ENCODE measurements at regions not wholly inside any gene's neighbourhood (a gene's known extent, or its start where the extent isn't known, plus 50 kb on each side); places are given as distances from the start of the nearest gene placed in this dataset.

DNA sequence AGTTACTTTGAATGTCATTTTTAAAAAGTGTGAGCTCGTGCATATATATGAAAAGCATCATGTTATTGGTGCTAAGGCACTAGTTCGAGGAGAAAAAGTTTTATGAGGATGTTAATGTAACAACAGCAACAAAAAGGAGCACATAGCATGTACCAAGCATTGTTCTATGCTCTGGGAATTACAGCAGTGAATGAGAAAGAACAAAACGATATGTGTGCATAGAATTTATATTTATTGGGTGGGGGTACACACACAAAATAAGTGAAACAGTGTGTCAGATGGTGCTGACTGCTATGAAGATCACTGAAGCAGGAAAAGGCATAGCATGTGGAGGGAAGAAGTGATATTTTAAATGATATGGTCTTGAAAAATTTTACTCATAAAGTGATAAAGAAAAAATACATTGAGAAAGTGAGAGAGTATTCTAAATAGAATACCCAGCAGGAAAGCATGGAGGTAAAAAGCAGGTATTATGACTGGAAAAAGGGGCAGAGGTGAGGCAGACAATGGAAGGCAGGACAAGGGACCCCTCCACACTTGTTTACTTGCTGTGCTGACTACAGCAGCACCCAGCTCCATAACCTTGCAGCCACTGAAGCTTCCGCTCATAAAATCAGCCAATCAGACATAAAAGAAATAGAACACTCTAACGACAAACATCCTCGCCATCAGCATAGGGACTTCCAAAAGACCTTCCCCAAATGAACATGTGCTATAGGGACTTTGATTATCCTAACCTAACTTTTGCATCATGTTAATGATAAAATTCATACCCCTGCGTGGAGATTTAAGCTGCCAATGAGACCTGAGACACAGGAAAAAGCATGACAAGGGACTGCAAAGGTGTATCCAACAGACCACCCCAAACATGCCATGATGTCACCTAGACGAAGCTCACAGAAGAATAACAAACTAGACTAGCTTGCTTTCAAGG, 119.9 kb downstream of the HFE start:
- no peak for DNase-seq (ENCODE audit: low read depth)
- H3K4me3 ChIP-seq (ENCODE audit: low read depth, low read length) = peak overlapping the region; percentile 91
- TF ChIP-seq CTCF (IDR thresholded peaks at IDR 0.05; ENCODE audit: insufficient read depth, low read depth, low read length) = no peak

- TF ChIP-seq CTCF (IDR thresholded peaks at IDR 0.05; ENCODE audit: insufficient read depth, low read depth, low read length) = no peak
- no peak overlapping the region for H3K4me3 ChIP-seq (ENCODE audit: low read depth, low read length)
- DNase-seq (ENCODE audit: low read depth) = no peak
Observed at GRCh38 chr6:26211963-26212362, 124.7 kb downstream of the HFE start.

GRCh38 chr6:26213334-26214075, 126.3 kb downstream of the HFE start:
- H3K4me3 ChIP-seq (ENCODE audit: low read depth, low read length) = no peak overlapping the region
- TF ChIP-seq CTCF (IDR thresholded peaks at IDR 0.05; ENCODE audit: insufficient read depth, low read depth, low read length) = no peak
- no peak for DNase-seq (ENCODE audit: low read depth)

DNA sequence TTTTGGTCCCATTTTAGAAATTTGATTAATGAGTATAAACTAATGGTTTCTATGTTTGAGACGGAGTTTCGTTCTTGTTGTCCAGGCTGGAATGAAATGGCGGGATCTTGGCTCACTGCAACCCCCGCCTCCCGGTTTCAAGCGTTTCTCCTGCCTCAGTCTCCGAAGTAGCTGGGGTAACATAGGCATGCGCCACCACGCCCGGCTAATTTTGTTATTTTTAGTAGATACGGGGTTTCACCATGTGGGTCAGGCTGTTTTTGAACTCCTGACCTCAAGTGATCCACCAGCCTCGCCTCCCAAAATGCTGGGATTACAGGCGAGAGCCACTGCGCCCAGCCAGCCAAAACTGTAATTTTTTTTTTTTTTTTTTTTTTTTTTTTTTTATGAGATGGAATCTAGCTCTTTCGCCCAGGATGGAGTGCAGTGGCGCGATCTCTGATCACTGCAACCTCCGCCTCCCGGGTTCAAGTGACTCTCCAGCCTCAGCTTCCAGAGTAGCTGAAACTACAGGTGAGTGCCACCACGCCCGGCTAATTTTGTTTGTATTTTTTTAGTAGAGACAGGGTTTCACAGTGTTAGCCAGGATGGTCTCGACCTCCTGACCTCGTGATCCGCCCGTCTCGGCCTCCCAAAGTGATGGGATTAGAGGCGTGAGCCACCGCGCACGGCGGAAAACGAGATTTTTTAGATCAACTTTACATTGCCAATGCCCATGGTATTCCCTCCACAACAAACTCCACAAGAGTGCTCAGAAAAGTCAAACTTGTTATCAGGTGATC, 127.8 kb downstream of the HFE start:
- DNase-seq (ENCODE audit: low read depth) = no peak
- no peak for TF ChIP-seq CTCF (IDR thresholded peaks at IDR 0.05; ENCODE audit: insufficient read depth, low read depth, low read length)
- peak overlapping the region; percentile 67 for H3K4me3 ChIP-seq (ENCODE audit: low read depth, low read length)

DNA sequence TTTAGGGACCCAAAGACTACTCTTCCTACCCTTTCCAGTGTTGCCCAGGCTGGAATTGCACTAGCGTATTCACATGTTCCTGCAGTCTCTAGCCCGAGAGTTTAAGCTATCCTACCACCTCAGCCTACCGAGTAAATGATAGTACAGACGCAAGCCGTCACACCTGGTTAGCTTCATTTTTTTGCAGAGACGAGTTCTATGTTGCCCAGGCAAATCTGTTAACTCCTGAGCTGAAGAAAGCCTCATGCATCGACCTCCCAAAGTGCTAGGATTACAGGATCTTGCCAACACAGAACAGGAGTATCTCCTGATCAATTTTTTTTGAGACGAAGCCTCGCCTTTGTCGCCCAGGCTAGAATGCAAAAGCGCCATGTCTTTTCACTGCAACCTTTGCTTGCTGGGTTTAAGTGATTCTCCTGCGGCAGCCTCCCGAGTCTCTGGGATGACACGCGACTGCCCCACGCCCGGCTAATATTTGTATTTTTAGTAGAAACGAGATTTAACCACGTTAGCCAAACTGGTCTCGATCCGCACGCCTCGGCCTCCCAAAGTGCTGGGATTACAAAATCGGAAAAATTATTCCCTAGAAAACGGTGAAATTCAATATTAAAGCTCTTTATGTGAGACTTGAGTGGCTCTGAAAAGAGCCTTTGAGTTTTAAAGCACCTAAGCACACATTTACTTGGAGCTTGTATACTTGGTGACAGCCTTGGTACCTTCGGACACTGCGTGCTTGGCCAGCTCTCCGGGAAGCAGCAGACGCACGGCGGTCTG, 128.5 kb downstream of the HFE start:
- TF ChIP-seq CTCF (IDR thresholded peaks at IDR 0.05; ENCODE audit: insufficient read depth, low read depth, low read length) = no peak
- peak overlapping the region; percentile 67 for H3K4me3 ChIP-seq (ENCODE audit: low read depth, low read length)
- DNase-seq (ENCODE audit: low read depth) = peak; percentile 43

DNA sequence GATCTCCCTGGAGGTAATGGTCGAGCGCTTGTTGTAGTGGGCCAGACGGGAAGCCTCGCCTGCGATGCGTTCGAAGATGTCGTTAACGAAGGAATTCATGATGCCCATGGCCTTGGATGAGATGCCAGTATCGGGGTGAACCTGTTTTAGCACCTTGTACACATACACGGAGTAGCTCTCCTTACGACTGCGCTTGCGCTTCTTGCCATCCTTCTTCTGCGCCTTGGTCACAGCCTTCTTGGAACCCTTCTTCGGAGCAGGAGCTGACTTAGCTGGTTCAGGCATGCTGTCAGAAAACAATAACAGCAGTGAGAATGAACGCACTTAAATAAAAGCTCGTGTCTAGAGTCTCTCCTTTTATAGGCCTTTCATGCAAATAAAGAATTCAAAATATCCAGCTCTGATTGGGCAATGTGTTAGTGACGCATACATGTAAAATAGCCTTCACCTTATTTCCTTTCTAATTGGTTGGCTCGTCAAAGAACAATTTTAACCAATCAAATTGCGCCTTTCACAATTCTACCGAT, 129.2 kb downstream of the HFE start:
- H3K4me3 ChIP-seq (ENCODE audit: low read depth, low read length) = peak overlapping the region; percentile 67
- TF ChIP-seq CTCF (IDR thresholded peaks at IDR 0.05; ENCODE audit: insufficient read depth, low read depth, low read length) = no peak
- peak; percentile 100 for DNase-seq (ENCODE audit: low read depth)
